ENCODE measurements at regions not wholly inside any gene's neighbourhood (a gene's known extent, or its start where the extent isn't known, plus 50 kb on each side); places are given as distances from the start of the nearest gene placed in this dataset.

DNA sequence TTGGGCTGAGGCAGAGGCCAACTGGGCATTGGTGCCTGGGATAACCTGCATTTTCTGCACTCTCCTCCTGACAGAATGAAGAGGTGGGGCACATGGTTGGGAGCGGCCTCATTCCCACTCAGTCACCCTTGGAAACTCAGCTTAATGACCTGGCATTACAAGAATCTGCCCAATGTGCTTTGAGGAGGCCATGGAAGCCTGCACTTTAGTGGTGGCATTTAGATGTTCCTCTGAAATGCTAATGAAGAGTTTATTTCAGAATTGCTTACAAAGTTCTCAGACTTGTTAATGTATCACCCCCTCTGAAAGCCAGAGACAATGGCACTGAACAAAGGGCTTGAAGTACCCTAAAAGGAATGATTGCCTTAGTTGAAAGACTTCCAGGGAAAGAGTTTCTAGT, 71.4 kb upstream of the PARP11 start:
- TF ChIP-seq, protein P1, sequence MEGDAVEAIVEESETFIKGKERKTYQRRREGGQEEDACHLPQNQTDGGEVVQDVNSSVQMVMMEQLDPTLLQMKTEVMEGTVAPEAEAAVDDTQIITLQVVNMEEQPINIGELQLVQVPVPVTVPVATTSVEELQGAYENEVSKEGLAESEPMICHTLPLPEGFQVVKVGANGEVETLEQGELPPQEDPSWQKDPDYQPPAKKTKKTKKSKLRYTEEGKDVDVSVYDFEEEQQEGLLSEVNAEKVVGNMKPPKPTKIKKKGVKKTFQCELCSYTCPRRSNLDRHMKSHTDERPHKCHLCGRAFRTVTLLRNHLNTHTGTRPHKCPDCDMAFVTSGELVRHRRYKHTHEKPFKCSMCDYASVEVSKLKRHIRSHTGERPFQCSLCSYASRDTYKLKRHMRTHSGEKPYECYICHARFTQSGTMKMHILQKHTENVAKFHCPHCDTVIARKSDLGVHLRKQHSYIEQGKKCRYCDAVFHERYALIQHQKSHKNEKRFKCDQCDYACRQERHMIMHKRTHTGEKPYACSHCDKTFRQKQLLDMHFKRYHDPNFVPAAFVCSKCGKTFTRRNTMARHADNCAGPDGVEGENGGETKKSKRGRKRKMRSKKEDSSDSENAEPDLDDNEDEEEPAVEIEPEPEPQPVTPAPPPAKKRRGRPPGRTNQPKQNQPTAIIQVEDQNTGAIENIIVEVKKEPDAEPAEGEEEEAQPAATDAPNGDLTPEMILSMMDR (IDR thresholded peaks at IDR 0.05): no peak
- no peak for TF ChIP-seq POLR2A (IDR thresholded peaks at IDR 0.05)

Measured in testis (tissue), 2 donors.